ENCODE measurements at regions not wholly inside any gene's neighbourhood (a gene's known extent, or its start where the extent isn't known, plus 50 kb on each side); places are given as distances from the start of the nearest gene placed in this dataset.

- H3K4me2 ChIP-seq (ENCODE audit: low read length): no peak overlapping the region
- no peaks in the 10 kb centered on the region for H3K9me3 ChIP-seq (ENCODE audit: control insufficient read depth, insufficient read depth, low read length)
- H3K27ac ChIP-seq (ENCODE audit: low read depth, low read length): no peak overlapping the region
- peaks cover 12% of the 10 kb centered on the region for H3K27me3 ChIP-seq (ENCODE audit: control insufficient read depth, low read length)
- no peaks in the 10 kb centered on the region for H3K36me3 ChIP-seq (ENCODE audit: control insufficient read depth, low read length)
- no peak overlapping the region for H3K4me3 ChIP-seq (ENCODE audit: low read length)
- no peaks in the 10 kb centered on the region for H3F3A ChIP-seq (ENCODE audit: control insufficient read depth, insufficient read depth)
- no peaks in the 10 kb centered on the region for H3K9me2 ChIP-seq (replicated peaks; ENCODE audit: control insufficient read depth, low read length)
- no peaks in the 10 kb centered on the region for H3K4me1 ChIP-seq (ENCODE audit: control insufficient read depth, low read length)
- no peaks in the 10 kb centered on the region for H4K20me1 ChIP-seq (ENCODE audit: control insufficient read depth, insufficient read depth, low read depth, low read length)
- TF ChIP-seq CTCF (IDR thresholded peaks at IDR 0.05; ENCODE audit: low read depth, low read length, poor library complexity, severe bottlenecking): no peak
- no peak for TF ChIP-seq EZH2phosphoT487 (IDR thresholded peaks at IDR 0.05; ENCODE audit: borderline replicate concordance, low read length)
- no peaks in the 10 kb centered on the region for H3K79me2 ChIP-seq (ENCODE audit: control insufficient read depth, low read length)
Measured at GRCh38 chr3:124588794-124589193, 141.5 kb upstream of the UMPS start.

GRCh38 chr3:124591699-124592098, 138.6 kb upstream of the UMPS start:
- H3F3A ChIP-seq (ENCODE audit: control insufficient read depth, insufficient read depth): no peaks in the 10 kb centered on the region
- TF ChIP-seq EZH2phosphoT487 (IDR thresholded peaks at IDR 0.05; ENCODE audit: borderline replicate concordance, low read length): no peak

DNA sequence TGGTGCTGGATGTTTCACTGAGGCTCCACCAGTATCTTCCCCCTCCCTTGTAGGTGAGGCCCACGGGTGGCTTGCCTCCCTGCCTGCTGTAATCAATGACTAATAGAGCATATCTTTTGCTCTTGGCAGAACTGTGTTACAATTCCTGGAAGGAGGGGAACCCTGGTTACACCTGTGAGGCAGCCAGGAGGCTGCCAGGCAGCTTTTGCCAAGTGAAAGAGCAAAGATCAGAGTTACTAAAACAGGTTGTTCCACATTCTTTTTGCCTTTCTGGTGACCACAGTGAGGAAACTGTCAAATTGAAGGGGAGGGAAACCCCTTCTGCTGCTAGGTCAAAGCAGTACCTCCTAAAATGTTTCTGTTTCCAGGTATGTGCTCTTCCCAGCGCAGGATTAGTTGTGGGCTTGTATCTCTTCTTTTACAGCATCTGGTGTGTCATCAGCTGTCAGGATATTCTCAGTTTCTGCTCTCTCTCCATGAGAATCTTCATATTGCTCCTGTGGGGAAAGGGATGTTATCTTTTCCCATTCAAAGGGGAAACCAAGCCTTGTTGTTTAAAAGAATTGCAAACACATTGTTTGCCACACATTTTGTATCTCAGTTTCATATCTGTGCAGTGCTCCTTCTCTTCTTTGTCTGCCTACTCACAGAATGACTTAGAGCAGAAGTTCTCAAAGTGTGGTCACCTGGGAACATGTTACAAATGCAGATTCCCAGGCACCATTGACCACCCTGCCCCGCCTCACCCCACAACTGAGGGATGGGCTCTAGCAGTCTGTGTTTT, 137.4 kb upstream of the UMPS start:
- no peak for TF ChIP-seq CTCF (IDR thresholded peaks at IDR 0.05; ENCODE audit: low read depth, low read length, poor library complexity, severe bottlenecking)
- no peak for TF ChIP-seq EZH2phosphoT487 (IDR thresholded peaks at IDR 0.05; ENCODE audit: borderline replicate concordance, low read length)
- Histone ChIP-seq H3K79me2 (ENCODE audit: control insufficient read depth, low read length) (no peaks in the 10 kb centered on the region), H3K9me2 (replicated peaks; ENCODE audit: control insufficient read depth, low read length) (no peaks in the 10 kb centered on the region), H3K36me3 (ENCODE audit: control insufficient read depth, low read length) (no peaks in the 10 kb centered on the region), H3K27me3 (ENCODE audit: control insufficient read depth, low read length) (peaks cover 8% of the 10 kb centered on the region), H3K4me1 (ENCODE audit: control insufficient read depth, low read length) (no peaks in the 10 kb centered on the region), H3F3A (ENCODE audit: control insufficient read depth, insufficient read depth) (no peaks in the 10 kb centered on the region), H4K20me1 (ENCODE audit: control insufficient read depth, insufficient read depth, low read depth, low read length) (no peaks in the 10 kb centered on the region), H3K27ac (ENCODE audit: low read depth, low read length) (no peak overlapping the region), H3K4me2 (ENCODE audit: low read length) (no peak overlapping the region), H3K4me3 (ENCODE audit: low read length) (no peak overlapping the region), H3K9me3 (ENCODE audit: control insufficient read depth, insufficient read depth, low read length) (no peaks in the 10 kb centered on the region)

More at GRCh38 chr3:124591699-124592098, 138.6 kb upstream of the UMPS start:
- no peaks in the 10 kb centered on the region for H3K4me1 ChIP-seq (ENCODE audit: control insufficient read depth, low read length)
- H3K36me3 ChIP-seq (ENCODE audit: control insufficient read depth, low read length): no peaks in the 10 kb centered on the region
- H3K4me3 ChIP-seq (ENCODE audit: low read length): no peak overlapping the region
- H3K27ac ChIP-seq (ENCODE audit: low read depth, low read length): no peak overlapping the region
- peaks cover 12% of the 10 kb centered on the region for H3K27me3 ChIP-seq (ENCODE audit: control insufficient read depth, low read length)
- H3K9me2 ChIP-seq (replicated peaks; ENCODE audit: control insufficient read depth, low read length): no peaks in the 10 kb centered on the region
- no peaks in the 10 kb centered on the region for H3K9me3 ChIP-seq (ENCODE audit: control insufficient read depth, insufficient read depth, low read length)
- no peaks in the 10 kb centered on the region for H3K79me2 ChIP-seq (ENCODE audit: control insufficient read depth, low read length)
- H3K4me2 ChIP-seq (ENCODE audit: low read length): no peak overlapping the region
- no peaks in the 10 kb centered on the region for H4K20me1 ChIP-seq (ENCODE audit: control insufficient read depth, insufficient read depth, low read depth, low read length)

- Histone ChIP-seq H3K4me2 (ENCODE audit: low read length) (no peak overlapping the region), H4K20me1 (ENCODE audit: control insufficient read depth, insufficient read depth, low read depth, low read length) (no peaks in the 10 kb centered on the region), H3K4me1 (ENCODE audit: control insufficient read depth, low read length) (no peaks in the 10 kb centered on the region), H3F3A (ENCODE audit: control insufficient read depth, insufficient read depth) (no peaks in the 10 kb centered on the region), H3K4me3 (ENCODE audit: low read length) (no peak overlapping the region), H3K9me2 (replicated peaks; ENCODE audit: control insufficient read depth, low read length) (no peaks in the 10 kb centered on the region), H3K9me3 (ENCODE audit: control insufficient read depth, insufficient read depth, low read length) (no peaks in the 10 kb centered on the region), H3K27ac (ENCODE audit: low read depth, low read length) (no peak overlapping the region), H3K27me3 (ENCODE audit: control insufficient read depth, low read length) (peaks cover 8% of the 10 kb centered on the region), H3K79me2 (ENCODE audit: control insufficient read depth, low read length) (no peaks in the 10 kb centered on the region), H3K36me3 (ENCODE audit: control insufficient read depth, low read length) (no peaks in the 10 kb centered on the region)
- TF ChIP-seq CTCF (IDR thresholded peaks at IDR 0.05; ENCODE audit: low read depth, low read length, poor library complexity, severe bottlenecking): no peak
- no peak for TF ChIP-seq EZH2phosphoT487 (IDR thresholded peaks at IDR 0.05; ENCODE audit: borderline replicate concordance, low read length)
Measured at GRCh38 chr3:124593442-124593829, 136.8 kb upstream of the UMPS start.

Measured in DOHH2 (cell line).